Vagina (tissue), 2 donors: ENCODE measurements at regions not wholly inside any gene's neighbourhood (a gene's known extent, or its start where the extent isn't known, plus 50 kb on each side); places are given as distances from the start of the nearest gene placed in this dataset.

Experiments used
- DNase-seq, 2 donors: peaks; one replicate each; pipeline ENCODE4 v3.0.0-alpha.2; 2017; ENCODE audit errors: extremely low spot score in 2 of 2
- H3K27ac ChIP-seq: fragments of 200-600 bp; sonication (generic); one replicate; pipeline ENCODE4 v1.5.1; 2019
- H3K27me3 ChIP-seq: fragments of 200-600 bp; sonication (generic); one replicate; pipeline ENCODE4 v1.5.1; 2019
- H3K36me3 ChIP-seq, 2 donors: fragments of 200-600 bp; sonication (generic); one replicate each; pipeline ENCODE4 v1.5.1; 2017 to 2019
- H3K4me1 ChIP-seq: fragments of 200-600 bp; sonication (generic); one replicate; pipeline ENCODE4 v1.5.1; 2019
- H3K4me3 ChIP-seq, 2 donors: fragments of 200-600 bp; sonication (generic); 1 replicate in 1 of 2; 2 replicates in 1 of 2; pipeline ENCODE4 v1.5.1; 2016 to 2019
- H3K9me3 ChIP-seq: fragments of 200-600 bp; sonication (generic); one replicate; pipeline ENCODE4 v1.5.1; 2019
- POLR2A ChIP-seq, 2 donors: fragments of 450-650 bp; IDR thresholded peaks; one replicate each; pipeline ENCODE4 v1.6.1; 2017; ENCODE audit warnings: antibody characterized with exemption in 2 of 2, mild to moderate bottlenecking in 2 of 2, moderate library complexity in 2 of 2
- POLR2AphosphoS5 ChIP-seq, 2 donors: sonication (generic); formaldehyde crosslinking; IDR thresholded peaks; one replicate each; pipeline ENCODE4 v1.9.0; 2017; ENCODE audit warnings: antibody characterized with exemption in 2 of 2, mild to moderate bottlenecking in 2 of 2, low read depth in 1 of 2; ENCODE audit not compliant: insufficient read depth in 1 of 2
- intact Hi-C: fragments of 100-400 bp; cut with DNase I; formaldehyde crosslinking; loops from one replicate; pipeline ENCODE4 v1.15.1; 2023
- TF ChIP-seq, protein P1 (sequence below), 3 experiments: fragments of 450-650 bp in 2 of 3; fragments of 200-600 bp in 1 of 3; sonication (generic) in 1 of 3; IDR thresholded peaks; one replicate each; pipeline ENCODE4 v1.5.1; 2017 to 2019; ENCODE audit warnings: antibody characterized with exemption in 3 of 3, mild to moderate bottlenecking in 2 of 3, moderate library complexity in 2 of 3

GRCh38 chr20:60255415-60255814 is 297.2 kb downstream of the CDH26 start:
- Histone ChIP-seq H3K9me3 (no peaks in the 10 kb centered on the region), H3K4me1 (peaks cover 9% of the 10 kb centered on the region), H3K27ac (no peak overlapping the region), H3K27me3 (no peaks in the 10 kb centered on the region), H3K36me3 (no peaks in the 10 kb centered on the region), H3K4me3 (no peak overlapping the region)
- TF ChIP-seq POLR2A (IDR thresholded peaks at IDR 0.05): no peak
- no peak for TF ChIP-seq POLR2AphosphoS5 (IDR thresholded peaks at IDR 0.05; ENCODE audit: insufficient read depth in 1 of 2, low read depth in 1 of 2)
- TF ChIP-seq, protein P1, sequence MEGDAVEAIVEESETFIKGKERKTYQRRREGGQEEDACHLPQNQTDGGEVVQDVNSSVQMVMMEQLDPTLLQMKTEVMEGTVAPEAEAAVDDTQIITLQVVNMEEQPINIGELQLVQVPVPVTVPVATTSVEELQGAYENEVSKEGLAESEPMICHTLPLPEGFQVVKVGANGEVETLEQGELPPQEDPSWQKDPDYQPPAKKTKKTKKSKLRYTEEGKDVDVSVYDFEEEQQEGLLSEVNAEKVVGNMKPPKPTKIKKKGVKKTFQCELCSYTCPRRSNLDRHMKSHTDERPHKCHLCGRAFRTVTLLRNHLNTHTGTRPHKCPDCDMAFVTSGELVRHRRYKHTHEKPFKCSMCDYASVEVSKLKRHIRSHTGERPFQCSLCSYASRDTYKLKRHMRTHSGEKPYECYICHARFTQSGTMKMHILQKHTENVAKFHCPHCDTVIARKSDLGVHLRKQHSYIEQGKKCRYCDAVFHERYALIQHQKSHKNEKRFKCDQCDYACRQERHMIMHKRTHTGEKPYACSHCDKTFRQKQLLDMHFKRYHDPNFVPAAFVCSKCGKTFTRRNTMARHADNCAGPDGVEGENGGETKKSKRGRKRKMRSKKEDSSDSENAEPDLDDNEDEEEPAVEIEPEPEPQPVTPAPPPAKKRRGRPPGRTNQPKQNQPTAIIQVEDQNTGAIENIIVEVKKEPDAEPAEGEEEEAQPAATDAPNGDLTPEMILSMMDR (IDR thresholded peaks at IDR 0.05): no peak
- DNase-seq: no peak
- intact Hi-C loops: no loop called here

DNA sequence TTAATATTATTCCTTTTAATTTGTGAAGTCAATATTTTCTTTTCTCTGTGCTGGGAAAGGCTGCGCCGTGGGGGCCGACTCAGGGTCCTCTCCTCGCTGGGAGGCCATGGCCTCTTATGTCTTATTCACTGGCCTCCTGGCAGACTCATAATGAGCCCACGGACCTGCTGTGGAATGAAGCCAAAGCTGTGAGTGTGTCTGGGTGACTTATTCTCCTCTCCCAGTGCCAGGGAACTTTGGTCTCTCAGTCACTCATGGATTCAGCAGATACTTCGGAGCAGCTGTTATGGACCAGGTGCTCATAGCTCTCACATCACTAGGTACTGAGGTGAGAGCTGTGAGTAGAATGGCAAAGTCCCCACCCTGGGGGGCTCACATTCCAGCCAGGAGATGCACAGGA is 297.6 kb downstream of the CDH26 start:
- H3K36me3 ChIP-seq: no peaks in the 10 kb centered on the region
- TF ChIP-seq POLR2A (IDR thresholded peaks at IDR 0.05) (no peak), POLR2AphosphoS5 (IDR thresholded peaks at IDR 0.05; ENCODE audit: insufficient read depth in 1 of 2, low read depth in 1 of 2) (no peak)
- TF ChIP-seq, protein P1 (IDR thresholded peaks at IDR 0.05): no peak

DNA sequence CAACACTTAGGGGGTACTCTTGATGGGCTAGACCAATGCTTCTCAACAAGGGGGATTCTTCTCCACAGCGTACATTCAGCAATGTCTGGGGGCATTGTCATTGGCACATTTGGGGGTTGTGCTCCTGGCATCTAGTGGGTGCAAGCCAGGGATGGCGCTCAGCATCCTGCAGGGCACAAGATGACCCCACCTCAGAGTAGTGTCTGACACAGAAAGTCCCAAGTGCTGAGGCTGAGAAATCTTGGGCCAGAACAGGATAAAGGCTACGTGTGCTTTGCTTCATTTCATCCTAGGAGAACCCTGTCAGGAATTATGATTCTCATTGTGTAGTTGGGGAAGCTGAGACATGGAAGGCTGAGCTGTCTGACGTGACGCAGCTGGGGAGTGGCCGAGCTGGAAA is 298.6 kb downstream of the CDH26 start:
- Histone ChIP-seq H3K27me3 (no peaks in the 10 kb centered on the region), H3K36me3 (no peaks in the 10 kb centered on the region), H3K27ac (no peak overlapping the region), H3K4me1 (peaks cover 9% of the 10 kb centered on the region), H3K4me3 (no peak overlapping the region), H3K9me3 (no peaks in the 10 kb centered on the region)
- TF ChIP-seq POLR2A (IDR thresholded peaks at IDR 0.05) (no peak), POLR2AphosphoS5 (IDR thresholded peaks at IDR 0.05; ENCODE audit: insufficient read depth in 1 of 2, low read depth in 1 of 2) (no peak)
- TF ChIP-seq, protein P1 (IDR thresholded peaks at IDR 0.05): no peak
- intact Hi-C loops: no loop called here
- no peak for DNase-seq

More for the DNA sequence above, 297.6 kb downstream of the CDH26 start:
- no peak for DNase-seq
- intact Hi-C loops: no loop called here
- no peaks in the 10 kb centered on the region for H3K27me3 ChIP-seq
- no peak overlapping the region for H3K4me3 ChIP-seq
- no peaks in the 10 kb centered on the region for H3K9me3 ChIP-seq
- H3K4me1 ChIP-seq: peaks cover 9% of the 10 kb centered on the region
- no peak overlapping the region for H3K27ac ChIP-seq

- DNase-seq: peak; percentile 71 to 81
- intact Hi-C loops: no loop called here
- no peak for TF ChIP-seq POLR2A (IDR thresholded peaks at IDR 0.05)
- TF ChIP-seq, protein P1 (IDR thresholded peaks at IDR 0.05): no peak
- no peak for TF ChIP-seq POLR2AphosphoS5 (IDR thresholded peaks at IDR 0.05; ENCODE audit: insufficient read depth in 1 of 2, low read depth in 1 of 2)
- no peaks in the 10 kb centered on the region for H3K9me3 ChIP-seq
- no peaks in the 10 kb centered on the region for H3K27me3 ChIP-seq
- H3K27ac ChIP-seq: no peak overlapping the region
- no peak overlapping the region for H3K4me3 ChIP-seq
- no peaks in the 10 kb centered on the region for H3K36me3 ChIP-seq
- peaks cover 9% of the 10 kb centered on the region for H3K4me1 ChIP-seq
Measured at GRCh38 chr20:60257671-60258070, 299.4 kb downstream of the CDH26 start.

DNA sequence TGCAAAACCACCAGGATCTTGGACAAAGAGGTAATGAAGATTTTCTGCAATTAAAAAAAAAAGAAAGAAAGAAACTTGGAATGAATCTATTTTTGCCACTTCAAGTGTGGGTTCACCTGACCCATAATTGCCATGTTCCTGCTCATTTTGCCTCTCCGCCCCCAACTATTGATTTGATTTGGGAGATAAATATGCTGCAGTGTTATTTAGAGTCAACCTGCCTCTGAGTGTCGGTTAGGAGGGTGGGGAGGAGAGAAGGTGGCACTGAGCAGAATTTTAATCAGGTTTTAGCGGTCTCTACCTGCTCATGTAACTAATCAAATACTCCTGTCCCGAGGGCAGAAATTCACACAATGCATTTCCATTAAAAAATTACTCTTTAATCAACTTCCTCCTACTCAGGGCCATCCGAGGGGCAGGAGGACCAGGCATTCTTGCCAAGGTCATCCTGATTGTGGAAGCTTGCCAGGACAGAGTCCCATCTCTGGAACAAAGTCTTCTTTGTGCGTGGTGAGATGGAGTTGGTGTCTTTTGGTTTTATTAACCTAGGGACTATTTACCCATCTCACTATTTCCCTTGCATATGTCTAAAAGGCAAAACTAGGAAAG is 300.1 kb downstream of the CDH26 start:
- Histone ChIP-seq H3K9me3 (no peaks in the 10 kb centered on the region), H3K4me3 (no peak overlapping the region), H3K36me3 (no peaks in the 10 kb centered on the region), H3K4me1 (peaks cover 9% of the 10 kb centered on the region), H3K27ac (no peak overlapping the region), H3K27me3 (no peaks in the 10 kb centered on the region)
- TF ChIP-seq, protein P1 (IDR thresholded peaks at IDR 0.05): no peak
- TF ChIP-seq POLR2AphosphoS5 (IDR thresholded peaks at IDR 0.05; ENCODE audit: insufficient read depth in 1 of 2, low read depth in 1 of 2) (no peak), POLR2A (IDR thresholded peaks at IDR 0.05) (no peak)
- intact Hi-C loops: no loop called here
- DNase-seq: peak; percentile 25 to 29
